WTC11 (cell line): ENCODE measurements at regions not wholly inside any gene's neighbourhood (a gene's known extent, or its start where the extent isn't known, plus 50 kb on each side); places are given as distances from the start of the nearest gene placed in this dataset.

Source experiments
- ATAC-seq: fragments of 200-7000 bp; cut with Tn5 transposase; 2 replicates; pipeline ENCODE4 v1.10.0; 2021; ENCODE audit warnings: mild to moderate bottlenecking, moderate library complexity
- CTCF ChIA-PET: fragments of 300-600 bp; sonication (Branson Sonifier 250); formaldehyde crosslinking; loops from one replicate; lab custom pipeline; 2021; ENCODE audit warnings: antibody characterized with exemption; lab: Charles Lee
- POLR2A ChIA-PET: fragments of 350-600 bp; sonication (Branson Sonifier 250); formaldehyde crosslinking; loops from one replicate; lab custom pipeline; 2021; ENCODE audit warnings: antibody characterized with exemption; lab: Charles Lee
- DNase-seq: peaks from one replicate; pipeline ENCODE4 v3.0.0; 2021; ENCODE audit warnings: low spot score
- H3K27ac Mint-ChIP-seq: 2 replicates; pipeline ENCODE4 v1.8.0; 2021; ENCODE audit warnings: mixed read lengths
- H3K27me3 Mint-ChIP-seq: 2 replicates; pipeline ENCODE4 v1.8.0; 2021; ENCODE audit warnings: low read depth, mild to moderate bottlenecking, moderate library complexity, mixed read lengths
- H3K36me3 Mint-ChIP-seq: 2 replicates; pipeline ENCODE4 v1.8.0; 2021; ENCODE audit warnings: mixed read lengths
- H3K4me1 Mint-ChIP-seq: 2 replicates; pipeline ENCODE4 v1.8.0; 2022; ENCODE audit warnings: mixed read lengths
- H3K4me3 Mint-ChIP-seq: 2 replicates; pipeline ENCODE4 v1.8.0; 2021; ENCODE audit warnings: mild to moderate bottlenecking, moderate library complexity, mixed read lengths
- H3K9me3 Mint-ChIP-seq: 2 replicates; pipeline ENCODE4 v1.8.0; 2021; ENCODE audit warnings: mixed read lengths
- AR ChIP-seq: fragments of 250-450 bp; sonication (Bioruptor Pico); IDR thresholded peaks from 2 replicates; pipeline ENCODE4 v1.9.0; 2021; ENCODE audit warnings: mild to moderate bottlenecking
- ERG ChIP-seq: fragments of 250-450 bp; sonication (Bioruptor Pico); IDR thresholded peaks from 2 replicates; pipeline ENCODE4 v1.8.0; 2021; ENCODE audit warnings: mild to moderate bottlenecking
- ETV6 ChIP-seq: sonication (generic); formaldehyde crosslinking; IDR thresholded peaks from 2 replicates; pipeline ENCODE4 v1.8.1; 2022; ENCODE audit warnings: mild to moderate bottlenecking, missing genetic modification reagents
- FOXJ3 ChIP-seq: sonication (generic); formaldehyde crosslinking; IDR thresholded peaks from 2 replicates; pipeline ENCODE4 v1.9.0; 2021; ENCODE audit warnings: missing genetic modification reagents, mild to moderate bottlenecking, borderline replicate concordance
- FOXP1 ChIP-seq: sonication (generic); formaldehyde crosslinking; IDR thresholded peaks from 2 replicates; pipeline ENCODE4 v1.8.0; 2022; ENCODE audit warnings: missing genetic modification reagents, mild to moderate bottlenecking, moderate library complexity, borderline replicate concordance
- GABPB1 ChIP-seq: sonication (generic); formaldehyde crosslinking; IDR thresholded peaks from 2 replicates; pipeline ENCODE4 v1.8.1; 2023; ENCODE audit warnings: mild to moderate bottlenecking, missing genetic modification reagents
- GRHL2 ChIP-seq: fragments of 250-450 bp; sonication (Bioruptor Pico); IDR thresholded peaks from 2 replicates; pipeline ENCODE4 v1.8.0; 2022; ENCODE audit warnings: mild to moderate bottlenecking, moderate library complexity; ENCODE audit not compliant: insufficient replicate concordance, severe bottlenecking
- MXD4 ChIP-seq: fragments of 250-450 bp; sonication (Bioruptor Pico); IDR thresholded peaks from 2 replicates; pipeline ENCODE4 v1.8.0; 2021; ENCODE audit warnings: mild to moderate bottlenecking, moderate library complexity, borderline replicate concordance
- NR1H2 ChIP-seq: sonication (generic); formaldehyde crosslinking; IDR thresholded peaks from 2 replicates; pipeline ENCODE4 v1.9.0; 2021; ENCODE audit warnings: mild to moderate bottlenecking, moderate library complexity, missing genetic modification reagents
- NR2C2 ChIP-seq: sonication (generic); formaldehyde crosslinking; IDR thresholded peaks from 2 replicates; pipeline ENCODE4 v1.8.0; 2022; ENCODE audit warnings: mild to moderate bottlenecking, missing genetic modification reagents
- RELA ChIP-seq: sonication (generic); formaldehyde crosslinking; IDR thresholded peaks from 2 replicates; pipeline ENCODE4 v1.8.1; 2022; ENCODE audit warnings: missing genetic modification reagents, mild to moderate bottlenecking, borderline replicate concordance
- RORB ChIP-seq: fragments of 250-450 bp; sonication (Bioruptor Pico); IDR thresholded peaks from 2 replicates; pipeline ENCODE4 v1.9.0; 2021; ENCODE audit warnings: mild to moderate bottlenecking
- SMAD4 ChIP-seq: sonication (generic); formaldehyde crosslinking; IDR thresholded peaks from 2 replicates; pipeline ENCODE4 v1.8.0; 2022; ENCODE audit warnings: mild to moderate bottlenecking, missing genetic modification reagents
- STAT6 ChIP-seq: sonication (generic); formaldehyde crosslinking; conservative IDR thresholded peaks from 2 replicates; pipeline ENCODE4 v1.8.1; 2023; ENCODE audit warnings: mild to moderate bottlenecking, low read depth, missing genetic modification reagents, moderate library complexity
- TEAD4 ChIP-seq: sonication (generic); formaldehyde crosslinking; IDR thresholded peaks from 2 replicates; pipeline ENCODE4 v1.8.0; 2022; ENCODE audit warnings: mild to moderate bottlenecking, missing genetic modification reagents
- TP53 ChIP-seq: sonication (generic); formaldehyde crosslinking; IDR thresholded peaks from 2 replicates; pipeline ENCODE4 v1.8.1; 2023; ENCODE audit warnings: mild to moderate bottlenecking, missing genetic modification reagents
- ZMAT4 ChIP-seq: fragments of 250-450 bp; sonication (Bioruptor Pico); IDR thresholded peaks from 2 replicates; pipeline ENCODE4 v1.9.0; 2021; ENCODE audit warnings: mild to moderate bottlenecking
- ZNF281 ChIP-seq: sonication (generic); formaldehyde crosslinking; IDR thresholded peaks from 2 replicates; pipeline ENCODE4 v1.8.0; 2023; ENCODE audit warnings: mild to moderate bottlenecking, missing genetic modification reagents
- ZNF416 ChIP-seq: fragments of 250-450 bp; sonication (Bioruptor Pico); IDR thresholded peaks from 2 replicates; pipeline ENCODE4 v1.9.0; 2021; ENCODE audit warnings: mild to moderate bottlenecking, inconsistent platforms
- TF ChIP-seq, protein P1 (sequence below): sonication (generic); formaldehyde crosslinking; IDR thresholded peaks from 2 replicates; pipeline ENCODE4 v1.8.1; 2022; ENCODE audit warnings: mild to moderate bottlenecking, missing genetic modification reagents, moderate library complexity, borderline replicate concordance
- TF ChIP-seq, protein P2 (sequence below): sonication (generic); formaldehyde crosslinking; IDR thresholded peaks from 2 replicates; pipeline ENCODE4 v1.8.1; 2022; ENCODE audit warnings: mild to moderate bottlenecking, moderate library complexity, missing genetic modification reagents

DNA sequence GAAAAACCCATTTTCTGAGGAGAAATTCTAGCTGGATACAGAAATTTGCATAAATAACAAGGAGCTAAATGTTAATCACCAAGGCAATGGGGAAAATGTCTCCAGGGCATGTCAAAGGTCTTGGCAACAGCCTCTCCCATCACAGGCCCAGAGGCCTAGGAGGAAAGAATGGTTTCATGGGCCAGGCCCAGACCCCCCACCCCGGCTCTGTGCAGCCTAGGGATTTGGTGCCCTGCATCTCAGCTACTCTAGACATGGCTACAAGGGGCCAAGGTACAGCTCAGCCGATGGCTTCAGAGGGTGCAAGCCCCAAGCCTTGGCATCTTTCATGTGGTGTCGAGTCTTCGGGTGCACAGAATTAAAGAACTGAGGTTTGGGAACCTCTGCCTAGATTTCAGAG is 321.2 kb upstream of the ID4 start (continued):
- TF ChIP-seq TEAD4 (CRISPR knock-in tag) (no peak), RORB (no peak), NR1H2 (CRISPR knock-in tag) (no peak), STAT6 (CRISPR knock-in tag) (no peak), SMAD4 (no peak), FOXP1 (CRISPR knock-in tag) (no peak), AR (CRISPR knock-in tag) (no peak), FOXJ3 (CRISPR knock-in tag) (no peak)
- TF ChIP-seq, protein P1, sequence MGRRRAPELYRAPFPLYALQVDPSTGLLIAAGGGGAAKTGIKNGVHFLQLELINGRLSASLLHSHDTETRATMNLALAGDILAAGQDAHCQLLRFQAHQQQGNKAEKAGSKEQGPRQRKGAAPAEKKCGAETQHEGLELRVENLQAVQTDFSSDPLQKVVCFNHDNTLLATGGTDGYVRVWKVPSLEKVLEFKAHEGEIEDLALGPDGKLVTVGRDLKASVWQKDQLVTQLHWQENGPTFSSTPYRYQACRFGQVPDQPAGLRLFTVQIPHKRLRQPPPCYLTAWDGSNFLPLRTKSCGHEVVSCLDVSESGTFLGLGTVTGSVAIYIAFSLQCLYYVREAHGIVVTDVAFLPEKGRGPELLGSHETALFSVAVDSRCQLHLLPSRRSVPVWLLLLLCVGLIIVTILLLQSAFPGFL (CRISPR knock-in tag), result no peak
- TF ChIP-seq, protein P2, sequence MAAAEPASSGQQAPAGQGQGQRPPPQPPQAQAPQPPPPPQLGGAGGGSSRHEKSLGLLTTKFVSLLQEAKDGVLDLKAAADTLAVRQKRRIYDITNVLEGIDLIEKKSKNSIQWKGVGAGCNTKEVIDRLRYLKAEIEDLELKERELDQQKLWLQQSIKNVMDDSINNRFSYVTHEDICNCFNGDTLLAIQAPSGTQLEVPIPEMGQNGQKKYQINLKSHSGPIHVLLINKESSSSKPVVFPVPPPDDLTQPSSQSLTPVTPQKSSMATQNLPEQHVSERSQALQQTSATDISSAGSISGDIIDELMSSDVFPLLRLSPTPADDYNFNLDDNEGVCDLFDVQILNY, result no peak

DNA sequence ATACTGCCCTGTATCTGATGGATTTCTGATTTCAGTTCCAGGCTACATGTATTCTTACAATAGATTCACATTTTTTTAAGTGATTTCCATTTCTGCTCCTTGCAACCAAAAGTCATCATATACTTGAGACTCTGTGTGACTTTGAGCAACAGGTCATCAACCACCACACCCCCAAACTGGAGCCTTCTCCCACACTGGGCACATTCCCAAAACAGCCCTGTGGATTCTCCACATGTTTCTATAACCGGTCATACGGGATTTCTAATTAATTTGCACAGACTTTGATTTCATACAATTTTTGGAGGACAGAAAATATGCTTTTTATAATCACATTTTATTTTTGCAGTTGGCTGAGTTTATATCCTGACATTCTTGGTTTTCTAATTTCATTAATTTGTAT is 317.2 kb upstream of the ID4 start:
- Mint-ChIP-seq H3K27me3 (peaks cover 7% of the 10 kb centered on the region), H3K9me3 (peaks cover 39% of the 10 kb centered on the region), H3K27ac (no peak overlapping the region), H3K4me1 (no peaks in the 10 kb centered on the region), H3K4me3 (no peak overlapping the region), H3K36me3 (peaks cover 27% of the 10 kb centered on the region)
- POLR2A ChIA-PET, result no interaction called here
- CTCF ChIA-PET, result no interaction called here
- ATAC-seq, result no peak
- no peak for TF ChIP-seq ERG
- TF ChIP-seq ZMAT4, result no peak
- no peak for TF ChIP-seq RORB
- no peak for TF ChIP-seq TP53 (CRISPR knock-in tag)
- no peak for TF ChIP-seq NR2C2
- TF ChIP-seq MXD4 (CRISPR knock-in tag), result no peak
- TF ChIP-seq GABPB1 (CRISPR knock-in tag), result no peak
- TF ChIP-seq RELA (CRISPR knock-in tag), result no peak
- no peak for TF ChIP-seq ETV6
- TF ChIP-seq ZNF416, result no peak
- no peak for TF ChIP-seq GRHL2
- no peak for TF ChIP-seq ZNF281 (CRISPR knock-in tag)
- no peak for TF ChIP-seq AR (CRISPR knock-in tag)
- TF ChIP-seq, all 79 proteins: peak for 0
- no peak for DNase-seq
